ENCODE measurements at regions not wholly inside any gene's neighbourhood (a gene's known extent, or its start where the extent isn't known, plus 50 kb on each side); places are given as distances from the start of the nearest gene placed in this dataset.

DNA sequence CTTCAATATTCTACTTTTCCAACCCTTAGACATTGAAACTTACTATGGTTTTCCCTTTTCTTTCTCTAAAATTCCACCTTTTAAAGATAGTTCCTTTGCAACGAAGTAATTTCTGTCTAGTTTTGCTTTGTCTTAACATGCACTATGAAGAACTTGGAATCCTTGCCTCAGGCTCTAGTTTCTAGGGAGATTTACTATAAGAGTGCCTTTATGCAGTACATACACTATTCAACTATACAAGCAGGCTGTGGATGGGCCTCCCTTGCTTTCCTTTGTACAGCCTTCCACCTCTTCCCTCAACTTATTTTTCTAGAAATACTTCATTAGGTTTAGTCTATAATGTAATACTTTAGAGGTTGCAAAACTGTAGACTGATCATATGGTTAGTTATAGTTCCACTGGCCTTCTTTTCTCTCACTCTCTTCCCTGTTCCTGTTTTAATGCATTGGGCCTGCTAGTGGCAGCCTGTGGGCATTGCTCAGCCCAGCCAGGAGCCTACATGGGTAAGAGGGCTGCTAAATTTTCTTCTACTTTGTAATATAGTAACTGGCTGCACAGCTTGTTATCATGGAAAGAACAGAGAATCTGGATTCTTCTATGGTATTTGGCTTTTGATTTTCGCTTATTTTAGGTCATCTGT, 100.2 kb downstream of the C11orf87 start:
- TF ChIP-seq, protein P1, sequence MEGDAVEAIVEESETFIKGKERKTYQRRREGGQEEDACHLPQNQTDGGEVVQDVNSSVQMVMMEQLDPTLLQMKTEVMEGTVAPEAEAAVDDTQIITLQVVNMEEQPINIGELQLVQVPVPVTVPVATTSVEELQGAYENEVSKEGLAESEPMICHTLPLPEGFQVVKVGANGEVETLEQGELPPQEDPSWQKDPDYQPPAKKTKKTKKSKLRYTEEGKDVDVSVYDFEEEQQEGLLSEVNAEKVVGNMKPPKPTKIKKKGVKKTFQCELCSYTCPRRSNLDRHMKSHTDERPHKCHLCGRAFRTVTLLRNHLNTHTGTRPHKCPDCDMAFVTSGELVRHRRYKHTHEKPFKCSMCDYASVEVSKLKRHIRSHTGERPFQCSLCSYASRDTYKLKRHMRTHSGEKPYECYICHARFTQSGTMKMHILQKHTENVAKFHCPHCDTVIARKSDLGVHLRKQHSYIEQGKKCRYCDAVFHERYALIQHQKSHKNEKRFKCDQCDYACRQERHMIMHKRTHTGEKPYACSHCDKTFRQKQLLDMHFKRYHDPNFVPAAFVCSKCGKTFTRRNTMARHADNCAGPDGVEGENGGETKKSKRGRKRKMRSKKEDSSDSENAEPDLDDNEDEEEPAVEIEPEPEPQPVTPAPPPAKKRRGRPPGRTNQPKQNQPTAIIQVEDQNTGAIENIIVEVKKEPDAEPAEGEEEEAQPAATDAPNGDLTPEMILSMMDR (IDR thresholded peaks at IDR 0.05), result no peak
- TF ChIP-seq POLR2A (IDR thresholded peaks at IDR 0.05) (no peak), EP300 (IDR thresholded peaks at IDR 0.05) (no peak)
